ENCODE measurements at regions not wholly inside any gene's neighbourhood (a gene's known extent, or its start where the extent isn't known, plus 50 kb on each side); places are given as distances from the start of the nearest gene placed in this dataset.

- no peak overlapping the region for H2BK20ac ChIP-seq (ENCODE audit: low read depth, low read length)
- H2BK15ac ChIP-seq (ENCODE audit: low read depth, low read length) = no peak overlapping the region
- H3K9ac ChIP-seq (ENCODE audit: low read depth, low read length) = no peak overlapping the region
- H3K9me3 ChIP-seq (ENCODE audit: control insufficient read depth, insufficient read depth, low read length) = no peaks in the 10 kb centered on the region
- no CpG with 5 or more reads among the region's 5 CpGs for WGBS, 2 experiments (ENCODE audit: extremely low coverage in 2 of 2, insufficient read length in 1 of 2)
- H3K4ac ChIP-seq (ENCODE audit: low read depth, low read length) = no peak overlapping the region
- intact Hi-C loops (cut with micrococcal nuclease) = no loop called here
- ATAC-seq (ENCODE audit: low read depth) = no peak
- no peaks in the 10 kb centered on the region for H3K79me1 ChIP-seq (ENCODE audit: low read depth in 1 of 2, low read length in 2 of 2)
- H3K4me3 ChIP-seq (ENCODE audit: insufficient read depth, low read depth, low read length) = no peak overlapping the region
- H2AK9ac ChIP-seq (replicated peaks; ENCODE audit: low read depth, low read length, poor library complexity) = no peak overlapping the region
- no peak overlapping the region for H3K14ac ChIP-seq (replicated peaks; ENCODE audit: low read depth, low read length)
- H4K8ac ChIP-seq (ENCODE audit: low read depth in 2 of 2, low read length in 2 of 2) = no peak overlapping the region
- H2AFZ ChIP-seq (replicated peaks; ENCODE audit: low read length, poor library complexity) = no peak overlapping the region
- no peaks in the 10 kb centered on the region for H4K20me1 ChIP-seq (ENCODE audit: insufficient read depth, low read length)
- in situ Hi-C loops (cut with MboI; ENCODE audit: low sequenced_read_pairs) = no loop called here
- H4K5ac ChIP-seq (ENCODE audit: low read depth, low read length) = no peak overlapping the region
- H3K27ac ChIP-seq (ENCODE audit: insufficient read depth, low read length) = no peak overlapping the region
- H3K36me3 ChIP-seq (ENCODE audit: control insufficient read depth, insufficient read depth, low read length) = no peaks in the 10 kb centered on the region
- POLR2A ChIA-PET (ENCODE audit: unreplicated experiment) = no interaction called here
- H3K9me1 ChIP-seq (ENCODE audit: insufficient read depth, low read length) = no peaks in the 10 kb centered on the region
- no peak overlapping the region for H2BK5ac ChIP-seq (ENCODE audit: low read depth, low read length, poor library complexity, severe bottlenecking)
- H3K27me3 ChIP-seq (ENCODE audit: control insufficient read depth, insufficient read depth, low read length) = no peaks in the 10 kb centered on the region; the same call in 1 of the 2 replicates
- dilution Hi-C loops (cut with HindIII; ENCODE audit: low sequenced_read_pairs, unreplicated experiment) = no loop called here
- CTCF ChIA-PET = no interaction called here
- H3K56ac ChIP-seq (ENCODE audit: extremely low read depth, insufficient read depth, low read length) = no peak overlapping the region
- TF ChIP-seq MAFK (IDR thresholded peaks at IDR 0.05; ENCODE audit: low read depth, low read length) (no peak), RCOR1 (IDR thresholded peaks at IDR 0.05; ENCODE audit: insufficient replicate concordance, low read length) (no peak), FOS (IDR thresholded peaks at IDR 0.05; ENCODE audit: low read depth, low read length) (no peak), POLR2A (IDR thresholded peaks at IDR 0.05; ENCODE audit: low read depth, low read length) (no peak), MXI1 (IDR thresholded peaks at IDR 0.05; ENCODE audit: borderline replicate concordance, low read depth, low read length) (no peak), CHD1 (IDR thresholded peaks at IDR 0.05; ENCODE audit: low read depth, low read length) (no peak), MAZ (IDR thresholded peaks at IDR 0.05; ENCODE audit: borderline replicate concordance, low read depth, low read length) (no peak)
- no peak overlapping the region for H3K4me2 ChIP-seq (ENCODE audit: low read depth, low read length)
- no peak overlapping the region for H4K91ac ChIP-seq (ENCODE audit: insufficient read depth, low read depth, low read length)
- no peak overlapping the region for H3K23ac ChIP-seq (ENCODE audit: low read depth, low read length)
- H3K4me1 ChIP-seq (ENCODE audit: control insufficient read depth, insufficient read depth, low read length) = no peaks in the 10 kb centered on the region
- H2AK5ac ChIP-seq (ENCODE audit: low read depth, low read length) = no peak overlapping the region
- H3K18ac ChIP-seq (ENCODE audit: low read depth, low read length) = no peak overlapping the region
- no TSS peak for BruUV-seq (replicated peaks)
- no peak overlapping the region for H2BK120ac ChIP-seq (ENCODE audit: low read depth, low read length)
- no peak for DNase-seq
Observed at GRCh38 chr7:26510231-26510957, 218.7 kb downstream of the SNX10 start.
